ENCODE measurements at regions not wholly inside any gene's neighbourhood (a gene's known extent, or its start where the extent isn't known, plus 50 kb on each side); places are given as distances from the start of the nearest gene placed in this dataset.
A peak's percentile ranks its signal among the peaks of the same experiment; 100 is the strongest.

DNA sequence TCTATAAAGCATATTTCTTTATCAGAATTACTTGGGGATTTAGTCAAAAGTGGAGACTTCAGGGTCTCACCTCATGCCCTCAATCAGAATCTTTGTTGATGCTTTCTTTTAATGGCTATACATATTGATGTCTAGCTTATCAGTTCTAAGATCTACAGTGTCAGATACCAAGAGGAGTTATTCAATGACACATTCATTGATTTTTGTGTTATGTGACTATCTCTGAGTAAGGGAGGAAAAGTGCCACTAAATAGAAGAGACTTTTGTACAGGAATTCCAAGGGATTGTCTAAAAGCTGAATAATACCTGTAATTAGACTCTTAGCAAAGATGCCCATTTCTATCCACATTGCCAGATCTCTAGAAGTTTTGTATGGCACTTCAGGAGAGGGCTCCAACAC, 87.2 kb downstream of the HLX start:
- Histone ChIP-seq H3K79me2 (ENCODE audit: insufficient read depth) (no peaks in the 10 kb centered on the region), H3K36me3 (replicated peaks in 1 of 2; ENCODE audit: control insufficient read depth in 1 of 2, insufficient read depth in 2 of 2, low read length in 1 of 2) (no peaks in the 10 kb centered on the region), H3K9me3 (no peaks in the 10 kb centered on the region), H3K27ac (ENCODE audit: low read depth in 2 of 2, low read length in 1 of 2) (peak overlapping the region in 1 of 2 experiments; percentile 67; a peak in 2 of 4 replicates), H3K4me1 (ENCODE audit: control insufficient read depth in 1 of 2, insufficient read depth in 2 of 2, low read depth in 1 of 2, low read length in 1 of 2) (peaks cover 0 to 19% of the 10 kb centered on the region in 2 experiments; a peak in 3 of 4 replicates), H3K27me3 (ENCODE audit: insufficient read depth) (no peaks in the 10 kb centered on the region), H2AFZ (ENCODE audit: low read depth) (peak overlapping the region; percentile 43; the same call in 1 of the 2 replicates), H4K20me1 (ENCODE audit: insufficient read depth) (no peaks in the 10 kb centered on the region), H3F3A (replicated peaks; ENCODE audit: insufficient read depth) (peaks cover 22% of the 10 kb centered on the region), H3K9ac (no peak overlapping the region), H3K9me2 (no peaks in the 10 kb centered on the region), H3K4me3 (ENCODE audit: low read depth in 2 of 2, low read length in 1 of 2) (no peak overlapping the region), H3K4me2 (no peak overlapping the region)
- TF ChIP-seq ELF1 (IDR thresholded peaks at IDR 0.05), result no peak
- TF ChIP-seq, protein P1, sequence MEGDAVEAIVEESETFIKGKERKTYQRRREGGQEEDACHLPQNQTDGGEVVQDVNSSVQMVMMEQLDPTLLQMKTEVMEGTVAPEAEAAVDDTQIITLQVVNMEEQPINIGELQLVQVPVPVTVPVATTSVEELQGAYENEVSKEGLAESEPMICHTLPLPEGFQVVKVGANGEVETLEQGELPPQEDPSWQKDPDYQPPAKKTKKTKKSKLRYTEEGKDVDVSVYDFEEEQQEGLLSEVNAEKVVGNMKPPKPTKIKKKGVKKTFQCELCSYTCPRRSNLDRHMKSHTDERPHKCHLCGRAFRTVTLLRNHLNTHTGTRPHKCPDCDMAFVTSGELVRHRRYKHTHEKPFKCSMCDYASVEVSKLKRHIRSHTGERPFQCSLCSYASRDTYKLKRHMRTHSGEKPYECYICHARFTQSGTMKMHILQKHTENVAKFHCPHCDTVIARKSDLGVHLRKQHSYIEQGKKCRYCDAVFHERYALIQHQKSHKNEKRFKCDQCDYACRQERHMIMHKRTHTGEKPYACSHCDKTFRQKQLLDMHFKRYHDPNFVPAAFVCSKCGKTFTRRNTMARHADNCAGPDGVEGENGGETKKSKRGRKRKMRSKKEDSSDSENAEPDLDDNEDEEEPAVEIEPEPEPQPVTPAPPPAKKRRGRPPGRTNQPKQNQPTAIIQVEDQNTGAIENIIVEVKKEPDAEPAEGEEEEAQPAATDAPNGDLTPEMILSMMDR (IDR thresholded peaks at IDR 0.05), result no peak
- TF ChIP-seq EZH2phosphoT487 (IDR thresholded peaks at IDR 0.05; ENCODE audit: borderline replicate concordance, low read depth), result no peak
- TF ChIP-seq MAX (IDR thresholded peaks at IDR 0.05; ENCODE audit: low read depth), result no peak
- no peak for TF ChIP-seq FOSL2 (IDR thresholded peaks at IDR 0.05; ENCODE audit: borderline replicate concordance, low read depth)
- TF ChIP-seq RXRA (IDR thresholded peaks at IDR 0.05; ENCODE audit: borderline replicate concordance, low read depth), result no peak
- no peak for TF ChIP-seq RAD21 (IDR thresholded peaks at IDR 0.05; ENCODE audit: low read length)
- no peak for TF ChIP-seq CHD2 (IDR thresholded peaks at IDR 0.05; ENCODE audit: low read length, partially characterized antibody)
- no peak for TF ChIP-seq SMC3 (IDR thresholded peaks at IDR 0.05; ENCODE audit: low read depth, low read length)
- TF ChIP-seq FOXM1 (IDR thresholded peaks at IDR 0.05; ENCODE audit: low read depth), result no peak
- no peak for TF ChIP-seq IRF3 (IDR thresholded peaks at IDR 0.05; ENCODE audit: low read depth, low read length)
- ChIA-PET POLR2A (interaction anchor here (0.7 kb wide), 1 partner anchor 64 kb away, joined by 3 read pairs; no protein-coding TSS in a partner anchor), CTCF (interaction anchor here (1.0 to 1.5 kb wide), 4 partner anchors 91 to 444 kb away, joined by 3 to 5 read pairs (median 3); no protein-coding TSS in a partner anchor)
- no peak for DNase-seq

GRCh38 chr1:220966881-220967611, 87.8 kb downstream of the HLX start:
- H3K27ac ChIP-seq (ENCODE audit: low read depth in 2 of 2, low read length in 1 of 2), result peak overlapping the region in 1 of 2 experiments; percentile 67; a peak in 2 of 4 replicates
- peak overlapping the region; percentile 43; the same call in 1 of the 2 replicates for H2AFZ ChIP-seq (ENCODE audit: low read depth)
- no peaks in the 10 kb centered on the region for H3K9me3 ChIP-seq
- 51% methylated on average over 8 of the region's 8 CpGs for WGBS (ENCODE audit: low lambda C conversion rate)
- H3K27me3 ChIP-seq (ENCODE audit: insufficient read depth), result no peaks in the 10 kb centered on the region
- no peak overlapping the region for H3K9ac ChIP-seq
- ChIA-PET POLR2A (interaction anchor here (0.7 kb wide), 1 partner anchor 64 kb away, joined by 3 read pairs; no protein-coding TSS in a partner anchor), CTCF (interaction anchor here (1.0 to 1.5 kb wide), 5 partner anchors 23 to 444 kb away, joined by 3 to 5 read pairs (median 3); no protein-coding TSS in a partner anchor)
- H3K9me2 ChIP-seq, result no peaks in the 10 kb centered on the region
- H4K20me1 ChIP-seq (ENCODE audit: insufficient read depth), result no peaks in the 10 kb centered on the region
- no peak overlapping the region for H3K4me2 ChIP-seq
- H3K4me3 ChIP-seq (ENCODE audit: low read depth in 2 of 2, low read length in 1 of 2), result no peak overlapping the region
- H3K36me3 ChIP-seq (replicated peaks in 1 of 2; ENCODE audit: control insufficient read depth in 1 of 2, insufficient read depth in 2 of 2, low read length in 1 of 2), result no peaks in the 10 kb centered on the region
- H3F3A ChIP-seq (replicated peaks; ENCODE audit: insufficient read depth), result peaks cover 18% of the 10 kb centered on the region
- peak; percentile 64 for DNase-seq
- no peaks in the 10 kb centered on the region for H3K79me2 ChIP-seq (ENCODE audit: insufficient read depth)
- peaks cover 0 to 19% of the 10 kb centered on the region in 2 experiments; a peak in 2 of 4 replicates for H3K4me1 ChIP-seq (ENCODE audit: control insufficient read depth in 1 of 2, insufficient read depth in 2 of 2, low read depth in 1 of 2, low read length in 1 of 2)
- peak; percentile 81 for TF ChIP-seq TCF12 (IDR thresholded peaks at IDR 0.05)
- TF ChIP-seq FOXM1 (IDR thresholded peaks at IDR 0.05; ENCODE audit: low read depth), result no peak
- no peak for TF ChIP-seq USF1 (IDR thresholded peaks at IDR 0.05; ENCODE audit: borderline replicate concordance, low read depth)
- TF ChIP-seq NFIC (IDR thresholded peaks at IDR 0.05; ENCODE audit: borderline replicate concordance), result no peak
- no peak for TF ChIP-seq MAX (IDR thresholded peaks at IDR 0.05; ENCODE audit: low read depth)
- TF ChIP-seq RAD21 (IDR thresholded peaks at IDR 0.05; ENCODE audit: low read length), result peak; percentile 22
- no peak for TF ChIP-seq FOSL2 (IDR thresholded peaks at IDR 0.05; ENCODE audit: borderline replicate concordance, low read depth)
- TF ChIP-seq JUND (IDR thresholded peaks at IDR 0.05), result no peak
- TF ChIP-seq SIN3A (IDR thresholded peaks at IDR 0.05; ENCODE audit: borderline replicate concordance, low read depth, low read length), result no peak
- TF ChIP-seq YY1 (IDR thresholded peaks at IDR 0.05; ENCODE audit: low read depth), result no peak
- no peak for TF ChIP-seq GABPA (IDR thresholded peaks at IDR 0.05; ENCODE audit: low read depth)
- TF ChIP-seq RCOR1 (IDR thresholded peaks at IDR 0.05; ENCODE audit: low read length), result no peak
- no peak for TF ChIP-seq NRF1 (IDR thresholded peaks at IDR 0.05; ENCODE audit: low read depth, low read length)
- TF ChIP-seq MEF2A (IDR thresholded peaks at IDR 0.05; ENCODE audit: borderline replicate concordance, low read depth), result no peak
- TF ChIP-seq EZH2phosphoT487 (IDR thresholded peaks at IDR 0.05; ENCODE audit: borderline replicate concordance, low read depth), result no peak
- TF ChIP-seq RFX5 (IDR thresholded peaks at IDR 0.05; ENCODE audit: low read length), result no peak
